Thyroid gland (tissue), 4 donors: ENCODE measurements at regions not wholly inside any gene's neighbourhood (a gene's known extent, or its start where the extent isn't known, plus 50 kb on each side); places are given as distances from the start of the nearest gene placed in this dataset.

ENCODE experiments used
- DNase-seq, 2 donors: peaks; one replicate each; pipeline ENCODE4 v3.0.0-alpha.2; 2019
- H3K27ac ChIP-seq, 3 donors: fragments of 200-600 bp; sonication (generic); 1 replicate in 2 of 3; 2 replicates in 1 of 3; pipeline ENCODE4 v1.5.1; 2016 to 2019; ENCODE audit warnings: mild to moderate bottlenecking in 1 of 3, moderate library complexity in 1 of 3
- H3K27me3 ChIP-seq: fragments of 200-600 bp; sonication (generic); one replicate; pipeline ENCODE4 v1.5.1; 2019
- H3K36me3 ChIP-seq, 2 donors: fragments of 200-600 bp; sonication (generic); one replicate each; pipeline ENCODE4 v1.5.1; 2016 to 2019
- H3K4me1 ChIP-seq, 2 donors: fragments of 200-600 bp; sonication (generic); one replicate each; pipeline ENCODE4 v1.5.1; 2017 to 2019
- H3K4me3 ChIP-seq, 3 donors: fragments of 200-600 bp; sonication (generic); replicated peaks in 1 of 3; 1 replicate in 2 of 3; 2 replicates in 1 of 3; pipeline ENCODE4 v1.5.1; 2016; ENCODE audit warnings: mild to moderate bottlenecking in 1 of 3
- H3K9me3 ChIP-seq: fragments of 200-600 bp; sonication (generic); one replicate; pipeline ENCODE4 v1.5.1; 2017
- POLR2A ChIP-seq, 2 donors: fragments of 450-650 bp; IDR thresholded peaks; one replicate each; pipeline ENCODE4 v1.6.1; 2017; ENCODE audit warnings: antibody characterized with exemption in 2 of 2, mild to moderate bottlenecking in 2 of 2, moderate library complexity in 1 of 2
- WGBS, 2 donors: methylation state at CpG; one replicate each; pipeline ENCODE4 v1.1.5; 2017; 5-methylcytosine and 5-hydroxymethylcytosine counted together
- intact Hi-C: fragments of 100-400 bp; cut with DNase I; formaldehyde crosslinking; loops from one replicate; pipeline ENCODE4 v1.15.1; 2023
- TF ChIP-seq, protein P1 (sequence below), 6 experiments: fragments of 200-600 bp in 3 of 6; fragments of 450-650 bp in 3 of 6; sonication (generic) in 3 of 6; IDR thresholded peaks; one replicate each; pipeline ENCODE4 v1.5.1; 2016 to 2019; ENCODE audit warnings: antibody characterized with exemption in 6 of 6, mild to moderate bottlenecking in 2 of 6, inconsistent platforms in 1 of 6, moderate library complexity in 1 of 6

- no peak for DNase-seq
- no peaks in the 10 kb centered on the region for H3K36me3 ChIP-seq
- no peaks in the 10 kb centered on the region for H3K4me1 ChIP-seq
- no peaks in the 10 kb centered on the region for H3K27me3 ChIP-seq
- no peak overlapping the region for H3K4me3 ChIP-seq
- WGBS, 2 donors = 49 to 57% methylated on average over 6 to 7 of the region's 7 CpGs
- TF ChIP-seq POLR2A (IDR thresholded peaks at IDR 0.05) = no peak
- intact Hi-C loops = no loop called here
- H3K27ac ChIP-seq = no peak overlapping the region
- no peaks in the 10 kb centered on the region for H3K9me3 ChIP-seq
Observed at GRCh38 chr14:58777541-58777979, 139.8 kb downstream of the DACT1 start.

- no peak overlapping the region for H3K27ac ChIP-seq
- WGBS, 2 donors = 95% methylated on average over 3 of the region's 3 CpGs
Observed at GRCh38 chr14:58778202-58778601, 140.4 kb downstream of the DACT1 start.

GRCh38 chr14:58779376-58779775 lies 141.6 kb downstream of the DACT1 start:
- Histone ChIP-seq H3K27ac (no peak overlapping the region), H3K36me3 (no peaks in the 10 kb centered on the region), H3K4me3 (no peak overlapping the region), H3K27me3 (no peaks in the 10 kb centered on the region), H3K9me3 (no peaks in the 10 kb centered on the region), H3K4me1 (peaks cover 0 to 5% of the 10 kb centered on the region in 2 donors)
- no peak for DNase-seq
- intact Hi-C loops = no loop called here
- 87% methylated on average over 2 of the region's 2 CpGs for WGBS, 2 donors
- TF ChIP-seq, protein P1, sequence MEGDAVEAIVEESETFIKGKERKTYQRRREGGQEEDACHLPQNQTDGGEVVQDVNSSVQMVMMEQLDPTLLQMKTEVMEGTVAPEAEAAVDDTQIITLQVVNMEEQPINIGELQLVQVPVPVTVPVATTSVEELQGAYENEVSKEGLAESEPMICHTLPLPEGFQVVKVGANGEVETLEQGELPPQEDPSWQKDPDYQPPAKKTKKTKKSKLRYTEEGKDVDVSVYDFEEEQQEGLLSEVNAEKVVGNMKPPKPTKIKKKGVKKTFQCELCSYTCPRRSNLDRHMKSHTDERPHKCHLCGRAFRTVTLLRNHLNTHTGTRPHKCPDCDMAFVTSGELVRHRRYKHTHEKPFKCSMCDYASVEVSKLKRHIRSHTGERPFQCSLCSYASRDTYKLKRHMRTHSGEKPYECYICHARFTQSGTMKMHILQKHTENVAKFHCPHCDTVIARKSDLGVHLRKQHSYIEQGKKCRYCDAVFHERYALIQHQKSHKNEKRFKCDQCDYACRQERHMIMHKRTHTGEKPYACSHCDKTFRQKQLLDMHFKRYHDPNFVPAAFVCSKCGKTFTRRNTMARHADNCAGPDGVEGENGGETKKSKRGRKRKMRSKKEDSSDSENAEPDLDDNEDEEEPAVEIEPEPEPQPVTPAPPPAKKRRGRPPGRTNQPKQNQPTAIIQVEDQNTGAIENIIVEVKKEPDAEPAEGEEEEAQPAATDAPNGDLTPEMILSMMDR (IDR thresholded peaks at IDR 0.05) = no peak
- no peak for TF ChIP-seq POLR2A (IDR thresholded peaks at IDR 0.05)

More at GRCh38 chr14:58778202-58778601, 140.4 kb downstream of the DACT1 start:
- no peaks in the 10 kb centered on the region for H3K27me3 ChIP-seq
- DNase-seq = no peak
- H3K4me1 ChIP-seq = no peaks in the 10 kb centered on the region
- H3K4me3 ChIP-seq = no peak overlapping the region
- intact Hi-C loops = no loop called here
- no peak for TF ChIP-seq POLR2A (IDR thresholded peaks at IDR 0.05)
- TF ChIP-seq, protein P1 (IDR thresholded peaks at IDR 0.05) = no peak
- H3K9me3 ChIP-seq = no peaks in the 10 kb centered on the region
- H3K36me3 ChIP-seq = no peaks in the 10 kb centered on the region

DNA sequence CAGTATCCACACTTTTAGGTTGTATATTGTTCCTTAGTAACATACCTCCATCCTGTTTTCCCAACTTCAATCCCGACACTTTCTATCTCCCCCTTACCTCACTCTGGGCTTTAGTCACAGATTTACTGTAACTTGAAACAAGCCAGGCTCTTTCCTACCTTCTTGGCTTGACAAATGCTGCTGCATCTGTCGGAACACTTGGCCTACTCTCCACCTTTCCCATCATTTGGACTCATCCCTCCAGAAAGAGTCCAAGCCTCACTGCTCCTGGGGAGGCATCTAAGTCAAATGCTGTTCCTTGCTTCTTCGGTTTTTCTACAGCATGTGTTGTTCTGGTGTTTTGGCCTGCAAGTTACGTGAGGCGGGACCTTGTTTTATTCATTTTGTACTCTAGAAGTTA lies 142.4 kb downstream of the DACT1 start:
- Histone ChIP-seq H3K27me3 (no peaks in the 10 kb centered on the region), H3K4me1 (peaks cover 0 to 5% of the 10 kb centered on the region in 2 donors), H3K4me3 (no peak overlapping the region), H3K36me3 (no peaks in the 10 kb centered on the region), H3K9me3 (no peaks in the 10 kb centered on the region), H3K27ac (no peak overlapping the region)
- WGBS, 2 donors = 77 to 98% methylated on average over 5 of the region's 5 CpGs
- DNase-seq = no peak
- intact Hi-C loops = no loop called here
- TF ChIP-seq, protein P1 (IDR thresholded peaks at IDR 0.05) = no peak

- peaks cover 0 to 5% of the 10 kb centered on the region in 2 donors for H3K4me1 ChIP-seq
- no peaks in the 10 kb centered on the region for H3K36me3 ChIP-seq
- WGBS, 2 donors = 94 to 96% methylated on average over 6 of the region's 6 CpGs
- H3K4me3 ChIP-seq = no peak overlapping the region
- no peaks in the 10 kb centered on the region for H3K27me3 ChIP-seq
- TF ChIP-seq POLR2A (IDR thresholded peaks at IDR 0.05) = no peak
- TF ChIP-seq, protein P1 (IDR thresholded peaks at IDR 0.05) = no peak
- DNase-seq = no peak
- H3K27ac ChIP-seq = no peak overlapping the region
- intact Hi-C loops = no loop called here
- H3K9me3 ChIP-seq = no peaks in the 10 kb centered on the region
Observed at GRCh38 chr14:58780605-58781004, 142.8 kb downstream of the DACT1 start.

DNA sequence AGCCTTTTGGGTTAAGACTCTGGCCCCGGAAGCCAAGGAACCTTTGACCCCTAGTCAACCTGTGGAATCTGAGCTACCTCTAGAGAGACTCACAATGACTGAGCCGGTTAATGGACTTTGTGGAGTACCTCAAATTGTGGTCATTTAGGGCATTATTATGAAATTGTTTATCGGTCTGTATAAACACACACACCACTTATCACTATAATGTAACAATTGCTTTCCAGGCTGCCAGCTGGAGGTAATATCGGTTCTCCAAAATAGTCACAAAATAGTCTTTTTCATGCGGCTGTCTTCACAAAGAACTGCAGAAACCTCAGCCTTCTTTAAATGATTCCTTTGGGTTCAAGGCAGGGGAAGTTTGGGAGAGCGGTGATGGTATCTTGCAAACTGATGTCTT lies 144.2 kb downstream of the DACT1 start:
- H3K9me3 ChIP-seq = no peaks in the 10 kb centered on the region
- WGBS, 2 donors = 91 to 97% methylated on average over 6 of the region's 6 CpGs
- no peak for DNase-seq
- intact Hi-C loops = no loop called here
- H3K4me3 ChIP-seq = no peak overlapping the region
- TF ChIP-seq POLR2A (IDR thresholded peaks at IDR 0.05) = no peak
- TF ChIP-seq, protein P1 (IDR thresholded peaks at IDR 0.05) = no peak
- H3K4me1 ChIP-seq = peaks cover 0 to 5% of the 10 kb centered on the region in 2 donors
- no peak overlapping the region for H3K27ac ChIP-seq
- no peaks in the 10 kb centered on the region for H3K27me3 ChIP-seq
- no peaks in the 10 kb centered on the region for H3K36me3 ChIP-seq
